GM04504 (cell line): ENCODE measurements at regions not wholly inside any gene's neighbourhood (a gene's known extent, or its start where the extent isn't known, plus 50 kb on each side); places are given as distances from the start of the nearest gene placed in this dataset.

Experiments used
- DNase-seq: peaks from one replicate; pipeline ENCODE4 v3.0.0-alpha.2; 2012; ENCODE audit warnings: low read depth

- no peak for DNase-seq
Observed at GRCh38 chr13:111517641-111518010, 197.2 kb downstream of the TEX29 start.

- DNase-seq = no peak
Observed at GRCh38 chr13:111518161-111518792, 197.8 kb downstream of the TEX29 start.

- no peak for DNase-seq
Observed at GRCh38 chr13:111519041-111519440, 198.6 kb downstream of the TEX29 start.

GRCh38 chr13:111519490-111520170 is 199.2 kb downstream of the TEX29 start:
- DNase-seq = no peak

- no peak for DNase-seq
Observed at GRCh38 chr13:111521030-111521429, 200.6 kb downstream of the TEX29 start.

GRCh38 chr13:111521691-111522229 is 201.3 kb downstream of the TEX29 start:
- DNase-seq = no peak

GRCh38 chr13:111525320-111526118 is 205.1 kb downstream of the TEX29 start:
- DNase-seq = no peak

GRCh38 chr13:111526922-111527321 is 206.5 kb downstream of the TEX29 start:
- DNase-seq = no peak

- no peak for DNase-seq
Observed at GRCh38 chr13:111527614-111528229, 207.3 kb downstream of the TEX29 start.

GRCh38 chr13:111528513-111528912 is 208.1 kb downstream of the TEX29 start:
- DNase-seq = no peak

GRCh38 chr13:111530137-111530870 is 209.9 kb downstream of the TEX29 start:
- DNase-seq = no peak

GRCh38 chr13:111531505-111531904 is 211.1 kb downstream of the TEX29 start:
- DNase-seq = no peak

GRCh38 chr13:111532111-111532510 is 211.7 kb downstream of the TEX29 start:
- no peak for DNase-seq

- DNase-seq = no peak
Observed at GRCh38 chr13:111533900-111534683, 213.7 kb downstream of the TEX29 start.

GRCh38 chr13:111534751-111535522 is 214.5 kb downstream of the TEX29 start:
- no peak for DNase-seq

- DNase-seq = no peak
Observed at GRCh38 chr13:111535523-111535811, 215.0 kb downstream of the TEX29 start.

- no peak for DNase-seq
Observed at GRCh38 chr13:111536075-111536642, 215.7 kb downstream of the TEX29 start.

- DNase-seq = no peak
Observed at GRCh38 chr13:111537115-111537728, 216.8 kb downstream of the TEX29 start.

GRCh38 chr13:111537843-111538499 is 217.5 kb downstream of the TEX29 start:
- no peak for DNase-seq
